ENCODE measurements at regions not wholly inside any gene's neighbourhood (a gene's known extent, or its start where the extent isn't known, plus 50 kb on each side); places are given as distances from the start of the nearest gene placed in this dataset.

DNA sequence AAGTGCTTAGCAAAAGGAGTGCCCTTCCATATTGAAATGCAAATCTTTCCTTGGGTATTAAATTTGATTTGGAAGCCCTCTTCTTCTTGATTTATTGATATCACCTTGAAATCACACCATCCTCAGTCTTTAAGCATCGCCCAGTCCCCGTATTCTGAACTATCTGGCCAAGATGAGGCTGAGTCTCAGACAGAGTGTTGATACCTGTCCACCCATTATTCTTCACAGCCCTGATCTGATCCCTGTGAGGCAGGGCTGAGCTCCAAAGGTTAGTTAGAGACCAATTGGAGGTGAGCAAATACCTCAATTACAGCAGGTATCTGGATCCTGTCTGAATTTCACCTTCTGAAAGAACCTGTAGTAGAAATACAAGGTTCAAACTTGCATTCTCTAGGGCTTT lies 326.3 kb downstream of the FAT3 start:
- TF ChIP-seq EZH2 (IDR thresholded peaks at IDR 0.05; ENCODE audit: borderline replicate concordance, insufficient read depth, low read length, poor library complexity, severe bottlenecking) (no peak), POLR2AphosphoS5 (IDR thresholded peaks at IDR 0.05) (no peak), EP300 (conservative IDR thresholded peaks at IDR 0.05; ENCODE audit: poor library complexity, severe bottlenecking) (no peak), SMC3 (conservative IDR thresholded peaks at IDR 0.05; ENCODE audit: poor library complexity) (no peak)
- TF ChIP-seq, protein P1, sequence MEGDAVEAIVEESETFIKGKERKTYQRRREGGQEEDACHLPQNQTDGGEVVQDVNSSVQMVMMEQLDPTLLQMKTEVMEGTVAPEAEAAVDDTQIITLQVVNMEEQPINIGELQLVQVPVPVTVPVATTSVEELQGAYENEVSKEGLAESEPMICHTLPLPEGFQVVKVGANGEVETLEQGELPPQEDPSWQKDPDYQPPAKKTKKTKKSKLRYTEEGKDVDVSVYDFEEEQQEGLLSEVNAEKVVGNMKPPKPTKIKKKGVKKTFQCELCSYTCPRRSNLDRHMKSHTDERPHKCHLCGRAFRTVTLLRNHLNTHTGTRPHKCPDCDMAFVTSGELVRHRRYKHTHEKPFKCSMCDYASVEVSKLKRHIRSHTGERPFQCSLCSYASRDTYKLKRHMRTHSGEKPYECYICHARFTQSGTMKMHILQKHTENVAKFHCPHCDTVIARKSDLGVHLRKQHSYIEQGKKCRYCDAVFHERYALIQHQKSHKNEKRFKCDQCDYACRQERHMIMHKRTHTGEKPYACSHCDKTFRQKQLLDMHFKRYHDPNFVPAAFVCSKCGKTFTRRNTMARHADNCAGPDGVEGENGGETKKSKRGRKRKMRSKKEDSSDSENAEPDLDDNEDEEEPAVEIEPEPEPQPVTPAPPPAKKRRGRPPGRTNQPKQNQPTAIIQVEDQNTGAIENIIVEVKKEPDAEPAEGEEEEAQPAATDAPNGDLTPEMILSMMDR (IDR thresholded peaks at IDR 0.05; ENCODE audit: poor library complexity, severe bottlenecking) = no peak

Data from neural cell (in vitro differentiated cells).